ENCODE measurements at regions not wholly inside any gene's neighbourhood (a gene's known extent, or its start where the extent isn't known, plus 50 kb on each side); places are given as distances from the start of the nearest gene placed in this dataset.

GRCh38 chr21:28627261-28627660, 365.4 kb downstream of the LTN1 start:
- TF ChIP-seq CTCF (IDR thresholded peaks at IDR 0.05; ENCODE audit: low read depth, low read length, poor library complexity, severe bottlenecking): no peak
- no peak for TF ChIP-seq EZH2phosphoT487 (IDR thresholded peaks at IDR 0.05; ENCODE audit: borderline replicate concordance, low read length)
